ENCODE measurements at regions not wholly inside any gene's neighbourhood (a gene's known extent, or its start where the extent isn't known, plus 50 kb on each side); places are given as distances from the start of the nearest gene placed in this dataset.

DNA sequence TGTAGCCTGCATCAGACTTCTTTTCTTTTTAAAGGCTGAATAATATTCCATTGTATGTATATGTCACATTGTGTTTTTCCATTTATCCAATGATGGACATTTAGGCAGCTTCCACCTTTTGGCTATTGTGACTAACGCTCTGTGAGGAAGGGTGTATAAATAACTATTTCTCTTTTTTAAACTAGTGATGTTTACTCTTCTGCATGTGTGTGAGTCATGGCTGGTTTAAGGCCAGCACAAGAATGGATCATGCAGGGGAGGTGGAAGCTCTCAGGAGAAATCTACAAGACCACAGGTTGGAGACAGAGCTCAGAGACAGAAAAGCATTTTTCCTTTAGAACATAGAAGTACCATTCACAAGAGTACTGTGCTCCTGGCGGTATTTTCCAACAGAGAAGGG lies 307.2 kb downstream of the SOX4 start:
- no peak for ATAC-seq (ENCODE audit: low read depth)
- DNase-seq: no peak
- POLR2A ChIA-PET: no interaction called here
- peaks cover 2% of the 10 kb centered on the region for H3K27me3 Mint-ChIP-seq
- H3K4me1 Mint-ChIP-seq: no peaks in the 10 kb centered on the region
- no peak overlapping the region for H3K27ac Mint-ChIP-seq
- no peaks in the 10 kb centered on the region for H3K36me3 Mint-ChIP-seq
- H3K9me3 Mint-ChIP-seq: no peaks in the 10 kb centered on the region
- H3K4me3 Mint-ChIP-seq: no peak overlapping the region

- POLR2A ChIA-PET: no interaction called here
- H3K4me1 Mint-ChIP-seq: no peaks in the 10 kb centered on the region
- H3K27me3 Mint-ChIP-seq: peaks cover 2% of the 10 kb centered on the region
- no peak overlapping the region for H3K4me3 Mint-ChIP-seq
- ATAC-seq (ENCODE audit: low read depth): no peak
- H3K9me3 Mint-ChIP-seq: no peaks in the 10 kb centered on the region
- no peak for DNase-seq
- no peaks in the 10 kb centered on the region for H3K36me3 Mint-ChIP-seq
- H3K27ac Mint-ChIP-seq: no peak overlapping the region
Observed at GRCh38 chr6:21902628-21903169, 309.1 kb downstream of the SOX4 start.

DNA sequence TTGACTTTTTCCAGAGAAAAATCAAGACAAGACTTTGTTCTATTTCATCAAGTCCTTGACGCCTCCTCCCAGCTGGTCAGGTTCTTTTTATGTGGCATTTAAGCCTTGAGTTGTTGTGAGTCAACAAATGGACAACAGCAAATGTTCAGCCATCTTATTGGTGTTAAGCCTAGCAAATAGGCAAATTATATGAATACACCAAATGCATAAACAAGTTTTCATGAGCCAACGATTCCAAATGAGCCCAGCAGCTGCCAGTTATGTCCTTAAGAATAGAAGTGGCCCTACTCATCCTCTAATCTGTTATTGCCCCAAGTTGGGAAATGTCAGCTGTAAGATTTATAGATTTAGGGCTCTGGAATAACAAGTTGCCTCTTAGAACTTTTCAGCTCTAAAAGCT lies 312.0 kb downstream of the SOX4 start:
- no peak for DNase-seq
- Mint-ChIP-seq H3K9me3 (no peaks in the 10 kb centered on the region), H3K27ac (no peak overlapping the region), H3K4me3 (no peak overlapping the region), H3K36me3 (no peaks in the 10 kb centered on the region), H3K4me1 (no peaks in the 10 kb centered on the region), H3K27me3 (peaks cover 3% of the 10 kb centered on the region)
- ATAC-seq (ENCODE audit: low read depth): no peak
- POLR2A ChIA-PET: no interaction called here

GRCh38 chr6:21906826-21907225 lies 313.3 kb downstream of the SOX4 start:
- no peak for ATAC-seq (ENCODE audit: low read depth)
- H3K27me3 Mint-ChIP-seq: peaks cover 3% of the 10 kb centered on the region
- H3K9me3 Mint-ChIP-seq: no peaks in the 10 kb centered on the region
- no peaks in the 10 kb centered on the region for H3K36me3 Mint-ChIP-seq
- no peak overlapping the region for H3K27ac Mint-ChIP-seq
- POLR2A ChIA-PET: no interaction called here
- H3K4me3 Mint-ChIP-seq: no peak overlapping the region
- DNase-seq: no peak
- no peaks in the 10 kb centered on the region for H3K4me1 Mint-ChIP-seq

DNA sequence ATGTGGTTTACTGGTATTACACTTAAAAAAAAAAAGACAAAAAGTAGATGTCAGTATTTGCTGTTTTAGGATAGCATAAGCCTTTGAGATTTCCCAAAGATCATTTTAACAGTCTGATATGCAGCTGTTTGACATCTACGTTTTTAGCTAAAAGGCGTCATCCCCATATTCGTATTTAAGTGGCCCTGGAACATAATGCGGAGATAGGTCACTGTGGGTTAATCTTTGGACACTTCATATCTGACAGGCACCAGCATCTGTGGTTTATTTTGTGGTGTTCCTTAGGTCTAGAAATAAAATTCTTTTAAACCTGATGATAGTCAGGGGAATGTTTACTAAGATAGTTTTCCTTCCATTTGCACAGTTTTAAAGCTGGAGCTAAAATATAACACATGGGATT lies 313.7 kb downstream of the SOX4 start:
- no peak overlapping the region for H3K4me3 Mint-ChIP-seq
- peaks cover 3% of the 10 kb centered on the region for H3K27me3 Mint-ChIP-seq
- no peak for ATAC-seq (ENCODE audit: low read depth)
- POLR2A ChIA-PET: no interaction called here
- H3K9me3 Mint-ChIP-seq: no peaks in the 10 kb centered on the region
- no peak for DNase-seq
- no peaks in the 10 kb centered on the region for H3K36me3 Mint-ChIP-seq
- H3K4me1 Mint-ChIP-seq: no peaks in the 10 kb centered on the region
- no peak overlapping the region for H3K27ac Mint-ChIP-seq

DNA sequence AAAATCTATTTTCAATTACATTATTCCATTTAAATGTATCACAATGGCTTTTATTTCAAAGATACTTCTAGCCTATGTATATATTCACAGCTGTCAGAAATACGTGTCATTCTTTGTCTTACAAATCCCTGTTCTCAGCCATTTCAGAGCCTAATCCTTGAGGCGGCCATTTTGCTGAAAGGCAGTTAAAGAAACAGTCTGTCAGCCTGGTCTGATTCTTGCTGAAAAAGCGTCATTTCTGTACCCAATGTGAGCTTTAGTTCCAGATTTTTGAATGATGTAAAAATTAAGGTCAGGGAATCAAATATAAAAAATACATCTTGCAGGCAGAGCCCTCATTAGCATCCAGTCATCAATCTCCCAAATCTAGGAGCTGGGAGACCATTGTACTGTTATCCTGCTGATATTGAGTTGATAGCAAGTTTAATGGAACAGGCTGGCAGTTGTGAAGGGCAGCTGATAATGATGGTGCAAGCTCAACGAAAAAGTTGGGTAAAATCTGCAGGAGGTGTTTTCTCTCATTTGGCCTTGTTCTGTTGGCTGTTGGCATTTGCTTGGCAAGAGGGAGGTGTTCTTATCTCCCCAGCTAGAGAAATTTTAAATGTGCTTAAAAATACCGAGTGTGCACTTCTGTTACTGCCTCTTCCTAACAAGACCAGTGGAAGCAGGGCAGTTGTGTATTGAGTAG lies 314.8 kb downstream of the SOX4 start:
- no peak for DNase-seq
- H3K27ac Mint-ChIP-seq: no peak overlapping the region
- POLR2A ChIA-PET: no interaction called here
- no peak for ATAC-seq (ENCODE audit: low read depth)
- no peaks in the 10 kb centered on the region for H3K9me3 Mint-ChIP-seq
- H3K27me3 Mint-ChIP-seq: peaks cover 5% of the 10 kb centered on the region
- no peaks in the 10 kb centered on the region for H3K36me3 Mint-ChIP-seq
- no peak overlapping the region for H3K4me3 Mint-ChIP-seq
- H3K4me1 Mint-ChIP-seq: no peaks in the 10 kb centered on the region

DNA sequence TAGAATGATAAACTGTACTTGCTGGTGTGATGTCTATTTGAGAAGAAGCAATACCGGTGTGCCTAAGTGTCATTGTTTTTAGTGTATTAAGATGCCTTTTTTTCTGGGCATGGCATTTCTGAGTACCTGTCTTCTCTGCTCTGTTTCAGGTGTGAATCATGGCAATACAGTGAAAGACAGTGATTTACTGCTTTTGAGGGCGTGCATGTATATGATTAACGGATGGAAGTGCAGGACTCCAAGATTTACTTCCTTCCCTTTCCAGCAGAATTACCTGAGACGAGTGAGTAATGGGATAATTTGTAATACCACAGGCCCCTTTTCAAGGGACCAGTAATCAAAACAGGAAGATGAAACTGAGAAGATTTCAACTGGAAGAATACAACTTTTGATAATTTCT lies 315.8 kb downstream of the SOX4 start:
- no peaks in the 10 kb centered on the region for H3K36me3 Mint-ChIP-seq
- peaks cover 5% of the 10 kb centered on the region for H3K27me3 Mint-ChIP-seq
- H3K9me3 Mint-ChIP-seq: no peaks in the 10 kb centered on the region
- DNase-seq: no peak
- ATAC-seq (ENCODE audit: low read depth): no peak
- POLR2A ChIA-PET: no interaction called here
- no peak overlapping the region for H3K27ac Mint-ChIP-seq
- H3K4me1 Mint-ChIP-seq: no peaks in the 10 kb centered on the region
- no peak overlapping the region for H3K4me3 Mint-ChIP-seq

DNA sequence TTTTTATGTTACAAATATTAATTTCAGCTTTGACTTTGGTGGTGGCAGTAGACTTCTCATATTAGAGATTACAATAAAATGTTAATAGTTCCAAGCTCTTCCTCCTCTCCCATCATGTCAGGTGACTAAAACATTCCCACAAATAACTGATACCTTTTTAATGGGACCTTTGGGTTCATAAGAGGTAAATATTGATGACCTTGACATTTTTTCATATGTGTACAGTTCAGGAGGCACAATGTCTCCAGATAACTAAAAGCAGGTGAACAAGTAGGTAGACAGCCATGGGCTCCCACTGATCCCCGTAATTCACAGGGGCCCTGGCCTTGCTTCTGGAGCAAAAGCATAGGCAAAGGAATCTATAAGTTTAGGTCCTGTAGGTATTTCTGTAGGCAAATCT lies 317.7 kb downstream of the SOX4 start:
- H3K4me3 Mint-ChIP-seq: no peak overlapping the region
- H3K27me3 Mint-ChIP-seq: peaks cover 5% of the 10 kb centered on the region
- no peaks in the 10 kb centered on the region for H3K9me3 Mint-ChIP-seq
- DNase-seq: no peak
- ATAC-seq (ENCODE audit: low read depth): no peak
- POLR2A ChIA-PET: no interaction called here
- H3K4me1 Mint-ChIP-seq: no peaks in the 10 kb centered on the region
- no peaks in the 10 kb centered on the region for H3K36me3 Mint-ChIP-seq
- no peak overlapping the region for H3K27ac Mint-ChIP-seq

DNA sequence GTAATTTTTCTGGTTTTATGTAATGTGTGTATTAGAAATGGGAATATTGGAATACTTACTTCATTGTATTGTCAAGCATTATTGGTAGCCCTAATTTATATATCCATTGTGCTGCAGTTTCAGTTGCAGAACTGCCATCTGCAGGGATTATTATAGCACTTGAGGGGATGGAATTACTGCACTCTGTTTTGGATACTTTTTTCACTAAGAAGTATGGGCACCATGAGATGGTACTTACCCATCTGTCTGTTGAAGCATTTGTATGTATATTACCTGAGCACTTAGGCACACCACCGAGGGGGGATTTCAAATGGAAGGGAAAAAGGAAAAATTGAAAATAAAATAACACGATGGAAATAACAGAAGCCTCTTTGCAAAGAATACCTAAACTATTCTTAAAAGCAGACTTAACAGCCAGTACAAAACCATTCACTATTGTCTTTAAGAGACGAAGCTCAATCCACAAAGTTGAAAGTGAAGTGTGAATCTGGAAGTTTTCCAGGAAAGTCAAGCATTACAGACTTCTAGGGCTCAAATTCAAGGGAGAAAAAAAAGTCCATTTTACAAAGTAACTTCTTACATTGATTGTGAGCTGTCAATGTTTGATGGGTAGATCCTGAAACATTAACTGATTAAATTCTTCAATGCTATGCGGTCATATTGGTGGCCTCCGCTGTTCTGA lies 318.7 kb downstream of the SOX4 start:
- DNase-seq: no peak
- no peak for ATAC-seq (ENCODE audit: low read depth)
- Mint-ChIP-seq H3K27ac (no peak overlapping the region), H3K4me3 (no peak overlapping the region), H3K36me3 (no peaks in the 10 kb centered on the region), H3K9me3 (no peaks in the 10 kb centered on the region), H3K4me1 (no peaks in the 10 kb centered on the region), H3K27me3 (peaks cover 5% of the 10 kb centered on the region)
- POLR2A ChIA-PET: no interaction called here

DNA sequence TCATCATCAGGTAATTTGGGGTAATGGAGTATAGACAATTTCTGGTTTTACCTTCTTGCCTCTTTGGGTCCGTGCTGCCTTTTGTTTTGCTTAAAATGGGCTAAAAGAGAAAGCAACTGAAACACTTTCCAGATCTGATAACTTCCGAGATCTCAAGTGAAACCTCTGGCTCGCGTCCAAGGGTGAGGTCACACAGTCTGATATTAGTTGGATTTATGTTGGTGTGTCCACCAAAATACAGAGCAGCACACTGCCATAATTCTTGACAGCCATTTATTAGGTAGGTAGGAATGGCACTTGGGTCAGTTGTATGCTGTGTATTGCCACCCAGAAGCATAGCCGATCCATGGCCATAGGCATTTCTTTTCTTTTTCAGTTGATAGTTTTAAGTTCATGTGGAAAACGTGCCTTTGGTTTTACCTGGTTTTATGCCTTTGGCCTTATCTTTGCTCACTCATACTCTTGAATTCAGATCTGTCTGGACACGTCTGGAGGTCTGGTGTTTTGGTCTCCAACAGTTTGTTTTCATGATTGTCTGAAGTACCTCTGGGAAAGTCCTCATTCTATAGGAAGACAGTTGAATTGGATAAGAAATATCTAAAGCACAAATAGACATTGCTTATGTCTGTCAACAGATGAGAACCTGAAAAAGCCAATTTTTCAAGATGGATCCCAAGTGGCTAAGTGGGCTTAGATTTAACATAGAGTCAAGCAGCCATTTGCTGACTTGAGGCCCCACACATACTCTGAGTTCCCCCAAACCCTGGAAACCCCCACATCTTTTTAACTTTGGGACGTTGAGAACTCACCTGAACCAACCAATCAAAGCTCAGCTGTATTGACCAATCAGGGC lies 320.8 kb downstream of the SOX4 start:
- no peak for ATAC-seq (ENCODE audit: low read depth)
- POLR2A ChIA-PET: no interaction called here
- Mint-ChIP-seq H3K27ac (peak overlapping the region; percentile 17), H3K36me3 (no peaks in the 10 kb centered on the region), H3K27me3 (peaks cover 4% of the 10 kb centered on the region), H3K4me1 (no peaks in the 10 kb centered on the region), H3K9me3 (no peaks in the 10 kb centered on the region), H3K4me3 (no peak overlapping the region)
- no peak for DNase-seq

- H3K9me3 Mint-ChIP-seq: no peaks in the 10 kb centered on the region
- no peaks in the 10 kb centered on the region for H3K4me1 Mint-ChIP-seq
- no peak for DNase-seq
- ATAC-seq (ENCODE audit: low read depth): no peak
- no peaks in the 10 kb centered on the region for H3K36me3 Mint-ChIP-seq
- H3K4me3 Mint-ChIP-seq: no peak overlapping the region
- H3K27ac Mint-ChIP-seq: no peak overlapping the region
- peaks cover 2% of the 10 kb centered on the region for H3K27me3 Mint-ChIP-seq
- POLR2A ChIA-PET: no interaction called here
Observed at GRCh38 chr6:21915707-21916260, 322.2 kb downstream of the SOX4 start.

DNA sequence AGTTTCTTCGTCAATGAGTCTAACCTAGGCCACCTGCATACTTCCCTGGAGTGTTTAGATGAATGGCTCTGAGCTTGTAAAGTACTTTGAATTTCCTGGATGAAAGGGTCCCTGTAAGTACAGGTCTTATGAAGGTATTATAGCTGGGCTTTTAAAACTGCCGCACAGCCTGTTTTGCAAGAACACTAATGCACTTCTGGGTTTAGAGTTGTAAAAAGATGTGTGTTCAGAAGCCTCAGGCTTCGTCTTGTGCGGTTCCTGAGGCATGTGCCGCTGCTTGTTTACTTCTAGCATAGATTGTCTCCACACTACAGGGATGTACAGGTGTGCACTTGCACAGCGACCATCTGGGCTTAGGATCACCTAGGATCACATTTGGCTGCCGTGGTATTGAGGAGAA lies 324.5 kb downstream of the SOX4 start:
- POLR2A ChIA-PET: no interaction called here
- DNase-seq (no peak), ATAC-seq (ENCODE audit: low read depth) (no peak)
- Mint-ChIP-seq H3K9me3 (no peaks in the 10 kb centered on the region), H3K27ac (no peak overlapping the region), H3K36me3 (no peaks in the 10 kb centered on the region), H3K4me3 (no peak overlapping the region), H3K27me3 (peaks cover under 1% of the 10 kb centered on the region), H3K4me1 (no peaks in the 10 kb centered on the region)

DNA sequence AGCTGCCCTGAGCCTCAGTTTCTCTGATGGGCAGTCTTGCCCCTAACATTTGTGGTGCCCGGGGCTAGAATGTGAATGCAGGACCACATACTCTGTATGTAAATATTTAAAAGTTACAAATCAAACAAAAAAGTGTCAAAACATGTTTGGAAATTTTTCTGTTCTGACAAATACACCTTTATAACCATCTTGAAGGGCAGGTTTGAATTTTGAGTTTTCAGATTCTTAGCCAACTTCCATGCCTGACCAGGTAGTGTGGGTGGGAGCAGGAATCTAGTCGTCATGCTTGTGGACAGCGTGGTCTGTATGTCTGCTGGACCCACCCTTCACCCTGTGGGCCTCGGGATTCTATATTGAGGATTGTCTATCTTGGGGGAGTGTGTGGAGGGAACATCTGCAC lies 325.1 kb downstream of the SOX4 start:
- DNase-seq (no peak), ATAC-seq (ENCODE audit: low read depth) (no peak)
- no peaks in the 10 kb centered on the region for H3K36me3 Mint-ChIP-seq
- POLR2A ChIA-PET: no interaction called here
- no peaks in the 10 kb centered on the region for H3K27me3 Mint-ChIP-seq
- no peak overlapping the region for H3K4me3 Mint-ChIP-seq
- no peaks in the 10 kb centered on the region for H3K4me1 Mint-ChIP-seq
- no peaks in the 10 kb centered on the region for H3K9me3 Mint-ChIP-seq
- H3K27ac Mint-ChIP-seq: no peak overlapping the region

Measured in activated naive CD8-positive, alpha-beta T cell treated with anti-CD3 and anti-CD28 coated beads, Interleukin-2, amount 10 ng/mL, durations not matched to agents 7 days and 5 days (primary cell).